Stimulated activated CD4-positive, alpha-beta T cell treated with anti-CD3 and anti-CD28 coated beads, Interleukin-12 subunit alpha, Interleukin-12 subunit beta, amount 100 ng/mL, for 48 hours (primary cell): ENCODE measurements at regions not wholly inside any gene's neighbourhood (a gene's known extent, or its start where the extent isn't known, plus 50 kb on each side); places are given as distances from the start of the nearest gene placed in this dataset.

Experiments used
- DNase-seq, 3 donors: peaks; one replicate each; pipeline ENCODE4 v3.0.0-alpha.2; 2020; ENCODE audit warnings: low read depth in 2 of 3, low spot score in 1 of 3

- no peak for DNase-seq
These were observed 63.0 kb upstream of the SIX2 start for GRCh38 chr2:45072064-45072861.

- DNase-seq = no peak
These were observed 60.9 kb upstream of the SIX2 start for GRCh38 chr2:45070113-45070652.

GRCh38 chr2:45069684-45070083 lies 60.4 kb upstream of the SIX2 start:
- no peak for DNase-seq

- DNase-seq = no peak
These were observed 59.4 kb upstream of the SIX2 start for GRCh38 chr2:45068571-45069140.

GRCh38 chr2:45067859-45068570 lies 58.8 kb upstream of the SIX2 start:
- DNase-seq = no peak
